ENCODE measurements at regions not wholly inside any gene's neighbourhood (a gene's known extent, or its start where the extent isn't known, plus 50 kb on each side); places are given as distances from the start of the nearest gene placed in this dataset.
A peak's percentile ranks its signal among the peaks of the same experiment; 100 is the strongest.

DNA sequence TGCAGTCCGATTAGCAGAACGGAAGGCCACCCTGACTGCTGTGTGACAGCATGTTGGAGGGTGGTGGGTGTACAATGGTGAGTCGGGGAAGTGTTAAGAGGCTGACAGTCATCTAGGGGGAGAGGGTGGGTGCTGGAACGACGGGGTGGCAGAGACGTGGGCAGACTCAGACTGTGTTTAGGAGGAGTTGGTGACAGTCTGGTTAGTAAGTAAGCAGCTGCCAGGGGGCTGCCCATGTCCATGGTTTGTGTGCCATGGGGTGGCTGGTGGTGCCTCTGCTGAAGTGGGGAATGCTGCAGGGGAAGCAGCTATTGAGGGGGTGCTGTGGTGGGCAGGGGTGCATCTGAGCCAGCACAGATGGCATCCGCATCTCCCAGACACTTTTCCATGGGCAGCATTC, 51.3 kb upstream of the BOD1 start:
- Histone ChIP-seq H3K36me3 (ENCODE audit: control insufficient read depth, insufficient read depth, low read length) (no peaks in the 10 kb centered on the region), H3K27ac (ENCODE audit: low read length) (no peak overlapping the region), H3K4me1 (ENCODE audit: control insufficient read depth, insufficient read depth, low read length) (peaks cover 28% of the 10 kb centered on the region), H3K27me3 (ENCODE audit: control insufficient read depth, insufficient read depth, low read length) (no peaks in the 10 kb centered on the region), H3K9me3 (ENCODE audit: control insufficient read depth, low read depth, low read length) (peaks cover 4% of the 10 kb centered on the region), H3K4me3 (ENCODE audit: low read length) (no peak overlapping the region)
- no peak for DNase-seq
- WGBS (ENCODE audit: insufficient coverage, low lambda C conversion rate) = no CpG with 5 or more reads among the region's 7 CpGs

DNA sequence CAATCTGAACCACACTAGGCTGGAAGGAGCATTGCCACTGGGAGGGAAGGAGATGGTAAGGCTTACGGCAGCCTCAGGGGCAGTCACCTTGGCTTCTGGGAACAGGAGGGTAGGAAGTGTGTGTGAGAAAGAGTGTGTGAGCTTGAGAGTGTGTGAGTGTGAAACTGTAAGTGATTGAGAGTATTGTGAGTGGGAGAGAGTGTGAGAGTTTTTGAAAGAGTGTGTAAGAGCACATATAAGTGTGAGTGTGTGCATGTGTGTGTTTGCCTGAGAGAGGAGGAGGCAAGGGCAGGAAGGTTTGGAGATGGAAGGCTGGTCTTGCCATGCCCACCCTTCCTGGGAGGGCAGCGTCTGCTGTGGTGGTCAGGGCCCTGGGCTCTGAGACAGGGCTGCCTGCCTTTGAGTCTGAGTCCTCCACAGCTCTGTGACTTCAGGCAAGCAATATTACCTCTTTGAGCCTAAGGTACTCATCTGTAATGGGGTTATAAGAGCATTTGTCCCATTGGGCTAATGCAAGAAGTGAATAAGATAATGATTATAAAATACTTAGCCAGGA, 51.9 kb upstream of the BOD1 start:
- no peaks in the 10 kb centered on the region for H3K27me3 ChIP-seq (ENCODE audit: control insufficient read depth, insufficient read depth, low read length)
- no peak overlapping the region for H3K4me3 ChIP-seq (ENCODE audit: low read length)
- 100% methylated on average over 1 of the region's 2 CpGs for WGBS (ENCODE audit: insufficient coverage, low lambda C conversion rate)
- no peak overlapping the region for H3K27ac ChIP-seq (ENCODE audit: low read length)
- no peak for DNase-seq
- no peaks in the 10 kb centered on the region for H3K36me3 ChIP-seq (ENCODE audit: control insufficient read depth, insufficient read depth, low read length)
- H3K9me3 ChIP-seq (ENCODE audit: control insufficient read depth, low read depth, low read length) = peaks cover 4% of the 10 kb centered on the region
- H3K4me1 ChIP-seq (ENCODE audit: control insufficient read depth, insufficient read depth, low read length) = peaks cover 34% of the 10 kb centered on the region

GRCh38 chr5:173668910-173669309, 52.5 kb upstream of the BOD1 start:
- WGBS (ENCODE audit: insufficient coverage, low lambda C conversion rate) = no CpG with 5 or more reads among the region's 5 CpGs
- Histone ChIP-seq H3K9me3 (ENCODE audit: control insufficient read depth, low read depth, low read length) (peaks cover 4% of the 10 kb centered on the region), H3K36me3 (ENCODE audit: control insufficient read depth, insufficient read depth, low read length) (no peaks in the 10 kb centered on the region), H3K27me3 (ENCODE audit: control insufficient read depth, insufficient read depth, low read length) (no peaks in the 10 kb centered on the region), H3K4me1 (ENCODE audit: control insufficient read depth, insufficient read depth, low read length) (peaks cover 38% of the 10 kb centered on the region), H3K27ac (ENCODE audit: low read length) (no peak overlapping the region), H3K4me3 (ENCODE audit: low read length) (no peak overlapping the region)
- no peak for DNase-seq

- H3K36me3 ChIP-seq (ENCODE audit: control insufficient read depth, insufficient read depth, low read length) = no peaks in the 10 kb centered on the region
- H3K4me1 ChIP-seq (ENCODE audit: control insufficient read depth, insufficient read depth, low read length) = peaks cover 38% of the 10 kb centered on the region
- H3K9me3 ChIP-seq (ENCODE audit: control insufficient read depth, low read depth, low read length) = peaks cover 4% of the 10 kb centered on the region
- no peaks in the 10 kb centered on the region for H3K27me3 ChIP-seq (ENCODE audit: control insufficient read depth, insufficient read depth, low read length)
- no peak overlapping the region for H3K4me3 ChIP-seq (ENCODE audit: low read length)
- no peak overlapping the region for H3K27ac ChIP-seq (ENCODE audit: low read length)
- WGBS (ENCODE audit: insufficient coverage, low lambda C conversion rate) = 90% methylated on average over 2 of the region's 3 CpGs
- no peak for DNase-seq
Observed at GRCh38 chr5:173669483-173669882, 53.0 kb upstream of the BOD1 start.

- DNase-seq = peak in 1 of 2 donors; percentile 28
- no peak overlapping the region for H3K4me3 ChIP-seq (ENCODE audit: low read length)
- peaks cover 38% of the 10 kb centered on the region for H3K4me1 ChIP-seq (ENCODE audit: control insufficient read depth, insufficient read depth, low read length)
- no CpG with 5 or more reads among the region's 3 CpGs for WGBS (ENCODE audit: insufficient coverage, low lambda C conversion rate)
- H3K9me3 ChIP-seq (ENCODE audit: control insufficient read depth, low read depth, low read length) = peaks cover 6% of the 10 kb centered on the region
- H3K27me3 ChIP-seq (ENCODE audit: control insufficient read depth, insufficient read depth, low read length) = no peaks in the 10 kb centered on the region
- H3K27ac ChIP-seq (ENCODE audit: low read length) = peak overlapping the region; percentile 11
- H3K36me3 ChIP-seq (ENCODE audit: control insufficient read depth, insufficient read depth, low read length) = no peaks in the 10 kb centered on the region
Observed at GRCh38 chr5:173670130-173670651, 53.7 kb upstream of the BOD1 start.

DNA sequence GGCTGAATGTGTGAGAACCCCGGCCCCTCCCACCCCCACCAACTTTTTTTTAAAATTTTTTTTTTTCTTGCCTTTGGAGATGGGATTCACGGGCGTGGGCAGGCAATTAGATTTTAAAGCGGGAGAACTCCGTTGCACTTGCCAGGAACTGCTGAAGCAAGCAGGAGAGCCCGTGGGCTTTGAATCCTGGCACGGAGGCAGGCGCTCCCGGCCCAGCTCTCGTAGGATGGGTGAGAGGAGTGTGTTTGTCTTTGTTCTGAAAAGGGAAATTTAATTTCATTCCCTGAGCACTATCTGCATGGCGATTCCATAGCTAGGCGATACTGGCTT, 54.3 kb upstream of the BOD1 start:
- Histone ChIP-seq H3K27me3 (ENCODE audit: control insufficient read depth, insufficient read depth, low read length) (no peaks in the 10 kb centered on the region), H3K9me3 (ENCODE audit: control insufficient read depth, low read depth, low read length) (peaks cover 8% of the 10 kb centered on the region), H3K36me3 (ENCODE audit: control insufficient read depth, insufficient read depth, low read length) (no peaks in the 10 kb centered on the region), H3K4me1 (ENCODE audit: control insufficient read depth, insufficient read depth, low read length) (peaks cover 38% of the 10 kb centered on the region), H3K4me3 (ENCODE audit: low read length) (no peak overlapping the region), H3K27ac (ENCODE audit: low read length) (peak overlapping the region; percentile 78)
- no peak for DNase-seq
- WGBS (ENCODE audit: insufficient coverage, low lambda C conversion rate) = 100% methylated on average over 1 of the region's 12 CpGs

DNA sequence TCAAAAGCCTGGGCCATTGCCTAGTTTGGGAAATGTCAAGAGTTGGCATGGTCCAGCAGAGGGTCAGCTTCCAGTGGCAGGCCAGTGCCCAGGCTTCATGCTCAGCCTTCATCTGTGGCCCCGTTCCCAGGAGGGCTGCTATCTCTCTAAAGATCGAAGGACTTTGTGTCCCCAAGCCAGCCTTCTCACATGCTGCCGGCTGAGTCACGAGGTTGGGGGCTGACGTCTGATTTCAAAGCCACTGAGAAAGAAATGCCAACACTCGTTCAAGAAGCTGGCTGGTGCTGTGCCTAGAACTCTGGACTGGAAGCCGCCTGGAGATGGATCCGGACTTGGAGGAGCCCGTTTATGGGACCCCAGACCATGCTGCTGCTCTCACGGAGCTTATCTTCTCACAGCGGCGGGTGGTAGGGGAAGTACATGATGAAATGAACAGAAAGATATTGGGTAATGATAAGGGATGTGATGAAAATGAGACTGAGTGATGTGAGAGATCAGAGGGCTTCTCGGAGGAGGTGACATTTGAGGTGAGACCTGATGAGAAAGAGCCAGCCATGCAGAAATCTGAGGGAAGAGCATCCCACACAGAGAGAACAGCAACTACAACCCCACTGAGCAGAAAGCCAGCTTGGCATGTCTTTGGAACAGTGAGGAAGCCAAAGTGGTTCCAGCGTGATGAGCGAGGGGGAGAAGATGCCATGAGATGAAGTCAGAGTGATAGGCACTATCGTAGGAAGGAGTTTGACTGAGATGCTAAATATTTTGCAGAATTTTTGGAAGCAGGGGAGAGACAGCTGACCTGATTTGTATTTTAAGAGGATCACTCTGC, 54.9 kb upstream of the BOD1 start:
- H3K36me3 ChIP-seq (ENCODE audit: control insufficient read depth, insufficient read depth, low read length) = no peaks in the 10 kb centered on the region
- peak overlapping the region; percentile 78 for H3K27ac ChIP-seq (ENCODE audit: low read length)
- no peaks in the 10 kb centered on the region for H3K27me3 ChIP-seq (ENCODE audit: control insufficient read depth, insufficient read depth, low read length)
- peaks cover 38% of the 10 kb centered on the region for H3K4me1 ChIP-seq (ENCODE audit: control insufficient read depth, insufficient read depth, low read length)
- WGBS (ENCODE audit: insufficient coverage, low lambda C conversion rate) = 52% methylated on average over 3 of the region's 16 CpGs
- H3K9me3 ChIP-seq (ENCODE audit: control insufficient read depth, low read depth, low read length) = peaks cover 8% of the 10 kb centered on the region
- DNase-seq = peak; percentile 81 to 88
- H3K4me3 ChIP-seq (ENCODE audit: low read length) = no peak overlapping the region

- H3K27me3 ChIP-seq (ENCODE audit: control insufficient read depth, insufficient read depth, low read length) = no peaks in the 10 kb centered on the region
- WGBS (ENCODE audit: insufficient coverage, low lambda C conversion rate) = 40% methylated on average over 1 of the region's 8 CpGs
- H3K27ac ChIP-seq (ENCODE audit: low read length) = peak overlapping the region; percentile 78
Observed at GRCh38 chr5:173672166-173672565, 55.7 kb upstream of the BOD1 start.

DNA sequence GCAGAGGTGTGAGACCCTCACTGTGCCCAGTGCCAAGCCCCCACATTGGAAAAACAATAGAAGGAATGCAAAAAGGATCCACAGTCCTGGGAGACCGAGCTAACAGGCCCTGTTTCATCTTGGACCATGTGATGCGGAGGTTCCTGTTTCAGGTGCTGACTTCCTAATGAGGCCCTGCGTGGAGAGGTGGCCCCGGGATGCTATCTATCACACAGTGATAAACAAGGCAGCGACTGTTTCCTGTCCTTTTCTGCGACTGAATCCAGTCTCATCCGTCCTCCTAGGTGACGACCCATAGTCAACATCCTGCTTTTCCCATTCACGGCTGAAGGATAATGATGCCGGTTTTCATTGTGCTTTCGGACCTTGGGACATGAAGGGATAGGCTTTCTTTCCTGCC, 56.4 kb upstream of the BOD1 start:
- H3K36me3 ChIP-seq (ENCODE audit: control insufficient read depth, insufficient read depth, low read length) = no peaks in the 10 kb centered on the region
- no peak overlapping the region for H3K4me3 ChIP-seq (ENCODE audit: low read length)
- peak overlapping the region; percentile 78 for H3K27ac ChIP-seq (ENCODE audit: low read length)
- DNase-seq = peak in 1 of 2 donors; percentile 19
- peaks cover 8% of the 10 kb centered on the region for H3K9me3 ChIP-seq (ENCODE audit: control insufficient read depth, low read depth, low read length)
- H3K4me1 ChIP-seq (ENCODE audit: control insufficient read depth, insufficient read depth, low read length) = peaks cover 38% of the 10 kb centered on the region
- no peaks in the 10 kb centered on the region for H3K27me3 ChIP-seq (ENCODE audit: control insufficient read depth, insufficient read depth, low read length)
- WGBS (ENCODE audit: insufficient coverage, low lambda C conversion rate) = no CpG with 5 or more reads among the region's 11 CpGs

More at GRCh38 chr5:173672166-173672565, 55.7 kb upstream of the BOD1 start:
- Histone ChIP-seq H3K4me3 (ENCODE audit: low read length) (no peak overlapping the region), H3K4me1 (ENCODE audit: control insufficient read depth, insufficient read depth, low read length) (peaks cover 38% of the 10 kb centered on the region), H3K9me3 (ENCODE audit: control insufficient read depth, low read depth, low read length) (peaks cover 8% of the 10 kb centered on the region), H3K36me3 (ENCODE audit: control insufficient read depth, insufficient read depth, low read length) (no peaks in the 10 kb centered on the region)
- DNase-seq = peak in 1 of 2 donors; percentile 66

DNA sequence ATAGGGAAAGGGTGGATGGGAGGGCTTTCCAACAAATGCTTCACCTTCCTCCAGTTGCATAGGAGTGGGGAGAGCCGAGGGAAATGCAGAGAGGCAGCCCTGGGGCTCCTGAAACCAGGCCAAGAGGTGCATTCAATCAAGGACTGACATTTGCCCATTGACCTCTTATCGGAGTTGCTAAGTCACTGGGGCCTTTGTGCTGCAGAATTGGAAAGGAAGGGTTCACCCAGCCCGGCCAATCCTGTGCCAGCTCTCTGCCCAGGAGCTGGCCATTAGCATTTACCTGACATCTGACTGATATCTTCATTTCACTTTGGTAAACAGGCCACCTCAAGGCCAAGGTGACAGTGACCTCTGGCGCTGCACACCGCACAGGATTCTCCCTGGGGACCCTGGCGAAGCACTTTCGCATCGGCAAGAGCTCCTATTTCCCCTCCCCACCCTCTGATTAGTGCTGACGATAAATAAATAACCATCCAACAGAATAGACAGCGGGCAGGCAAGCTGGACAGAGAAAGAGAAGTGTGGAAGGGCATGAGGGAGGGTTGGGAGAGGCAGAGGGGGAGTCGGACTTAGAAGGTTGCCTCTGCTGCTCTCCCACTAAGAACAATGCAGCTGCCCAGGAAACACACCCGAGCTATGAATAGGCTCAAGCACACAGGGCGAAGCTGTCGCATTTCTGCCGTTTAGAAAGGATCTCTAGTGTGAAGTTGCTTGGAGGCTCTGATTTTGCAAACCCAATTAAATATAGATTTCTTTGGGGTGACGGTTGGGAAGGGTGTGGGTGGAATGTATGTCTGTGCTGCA, 57.0 kb upstream of the BOD1 start:
- no peak overlapping the region for H3K27ac ChIP-seq (ENCODE audit: low read length)
- H3K36me3 ChIP-seq (ENCODE audit: control insufficient read depth, insufficient read depth, low read length) = no peaks in the 10 kb centered on the region
- no peak for DNase-seq
- no peak overlapping the region for H3K4me3 ChIP-seq (ENCODE audit: low read length)
- H3K9me3 ChIP-seq (ENCODE audit: control insufficient read depth, low read depth, low read length) = peaks cover 8% of the 10 kb centered on the region
- H3K4me1 ChIP-seq (ENCODE audit: control insufficient read depth, insufficient read depth, low read length) = peaks cover 38% of the 10 kb centered on the region
- WGBS (ENCODE audit: insufficient coverage, low lambda C conversion rate) = no CpG with 5 or more reads among the region's 16 CpGs
- H3K27me3 ChIP-seq (ENCODE audit: control insufficient read depth, insufficient read depth, low read length) = no peaks in the 10 kb centered on the region

All from large intestine (tissue), 3 donors.